HCT116 (cell line): ENCODE measurements at regions not wholly inside any gene's neighbourhood (a gene's known extent, or its start where the extent isn't known, plus 50 kb on each side); places are given as distances from the start of the nearest gene placed in this dataset.

Experiments used
- ATAC-seq: fragments of 200-7000 bp; cut with Tn5 transposase; 2 replicates; pipeline ENCODE4 v1.9.1; 2020; ENCODE audit warnings: mild to moderate bottlenecking, moderate library complexity
- BruUV-seq: library from RNA; stranded (reverse); fragments of 400-500 nt; replicated peaks from 2 replicates; lab custom pipeline; 2021; lab: Mats Ljungman, UMichigan
- CTCF ChIA-PET: fragments of 300-600 bp; sonication (Branson Sonifier 250); formaldehyde crosslinking; loops from one replicate; lab custom pipeline; 2021; ENCODE audit warnings: antibody characterized with exemption; lab: Charles Lee
- POLR2A ChIA-PET: fragments of 300-600, 350-600 bp; sonication (Branson Sonifier 250); formaldehyde crosslinking; loops from one replicate; lab custom pipeline; 2021; ENCODE audit warnings: antibody characterized with exemption; lab: Charles Lee
- RAD21 ChIA-PET, 2 experiments: fragments of 300-600 bp; sonication (Branson Sonifier 250); formaldehyde crosslinking; loops; one replicate each; lab custom pipeline; 2023; ENCODE audit warnings: low total read pairs in 2 of 2; ENCODE audit not compliant: uncharacterized antibody in 2 of 2, unreplicated experiment in 2 of 2, low non-redundant PET in 1 of 2; lab: Charles Lee
- DNase-seq: peaks from one replicate; pipeline ENCODE4 v3.0.0-alpha.2; 2010; ENCODE audit warnings: low read depth, low spot score
- H2AFZ ChIP-seq: fragments of 200-600 bp; shearing (Covaris generic), sonication (generic); 2 replicates; pipeline ENCODE4 v1.6.1; 2017; ENCODE audit warnings: low read depth, mixed run types, mixed read lengths, antibody characterized with exemption, low read length; ENCODE audit not compliant: poor library complexity, severe bottlenecking
- H3K27ac ChIP-seq: 2 replicates; pipeline ENCODE4 v1.5.1; 2012; ENCODE audit warnings: low read depth, low read length
- H3K27me3 ChIP-seq: fragments of 200-600 bp; sonication (generic); 2 replicates; pipeline ENCODE4 v1.6.1; 2016; ENCODE audit warnings: mixed run types, low read length, mixed read lengths; ENCODE audit not compliant: insufficient read depth
- H3K36me3 ChIP-seq, 2 experiments: fragments of 200-500 bp in 1 of 2; fragments of 200-600 bp in 1 of 2; sonication (Bioruptor generic) in 1 of 2; sonication (generic) in 1 of 2; 2 replicates each; pipeline versions ENCODE4 v1.5.1 to v1.6.1; 2014 to 2016; ENCODE audit warnings: low read length in 2 of 2, inconsistent platforms in 1 of 2, mixed read lengths in 1 of 2, mixed run types in 1 of 2; ENCODE audit not compliant: insufficient read depth in 2 of 2, control insufficient read depth in 1 of 2
- H3K4me1 ChIP-seq, 2 experiments: fragments of 200-600 bp in 1 of 2; sonication (generic) in 1 of 2; 2 replicates each; pipeline versions ENCODE4 v1.5.1 to v1.6.1; 2012 to 2017; ENCODE audit warnings: low read length in 2 of 2, inconsistent platforms in 1 of 2, mild to moderate bottlenecking in 1 of 2, mixed read lengths in 1 of 2, mixed run types in 1 of 2, moderate library complexity in 1 of 2; ENCODE audit not compliant: insufficient read depth in 2 of 2, control insufficient read depth in 1 of 2
- H3K4me2 ChIP-seq: fragments of 200-600 bp; sonication (generic); 2 replicates; pipeline ENCODE4 v1.6.1; 2017; ENCODE audit warnings: mixed run types, low read length, mixed read lengths
- H3K4me3 ChIP-seq, 2 experiments: fragments of 200-600 bp in 1 of 2; sonication (generic) in 1 of 2; replicated peaks in 1 of 2; 2 replicates each; pipeline ENCODE4 v1.5.1; 2011 to 2016; ENCODE audit warnings: low read length in 2 of 2, control low read depth in 1 of 2, low read depth in 1 of 2, mild to moderate bottlenecking in 1 of 2, mixed read lengths in 1 of 2, mixed run types in 1 of 2
- H3K79me2 ChIP-seq: fragments of 200-600 bp; sonication (generic); 2 replicates; pipeline ENCODE4 v1.6.1; 2017; ENCODE audit warnings: mild to moderate bottlenecking, mixed run types, low read length, moderate library complexity, mixed read lengths; ENCODE audit not compliant: insufficient read depth
- H3K9ac ChIP-seq: fragments of 200-600 bp; sonication (generic); 2 replicates; pipeline ENCODE4 v1.6.1; 2016; ENCODE audit warnings: low read length, mixed read lengths
- H3K9me2 ChIP-seq: fragments of 200-600 bp; sonication (generic), shearing (Covaris generic); 2 replicates; pipeline ENCODE4 v1.6.1; 2017; ENCODE audit warnings: mixed run types, mild to moderate bottlenecking, moderate library complexity; ENCODE audit not compliant: insufficient read depth
- H3K9me3 ChIP-seq, 2 experiments: fragments of 200-500 bp in 1 of 2; fragments of 200-600 bp in 1 of 2; sonication (Bioruptor generic) in 1 of 2; sonication (generic) in 1 of 2; 2 replicates each; pipeline ENCODE4 v1.6.1; 2014 to 2017; ENCODE audit warnings: low read length in 2 of 2, mixed read lengths in 2 of 2, inconsistent platforms in 1 of 2, low read depth in 1 of 2, mild to moderate bottlenecking in 1 of 2, mixed run types in 1 of 2, moderate library complexity in 1 of 2; ENCODE audit not compliant: control insufficient read depth in 1 of 2, insufficient read depth in 1 of 2
- H4K20me1 ChIP-seq: fragments of 200-600 bp; sonication (generic), shearing (Covaris generic); 2 replicates; pipeline ENCODE4 v1.6.1; 2017; ENCODE audit warnings: mixed run types, mild to moderate bottlenecking, moderate library complexity; ENCODE audit not compliant: insufficient read depth
- CEBPB ChIP-seq: IDR thresholded peaks from 2 replicates; pipeline ENCODE4 v1.6.1; 2012; ENCODE audit warnings: low read depth
- CTCF ChIP-seq, 3 experiments: fragments of 200-600 bp in 1 of 3; sonication (generic) in 1 of 3; IDR thresholded peaks in 2 of 3; conservative IDR thresholded peaks in 1 of 3; 2 replicates each; pipeline ENCODE4 v1.5.1; 2012 to 2017; ENCODE audit warnings: low read depth in 2 of 3, low read length in 2 of 3, antibody characterized with exemption in 1 of 3, borderline replicate concordance in 1 of 3, control low read depth in 1 of 3, mild to moderate bottlenecking in 1 of 3, mixed read lengths in 1 of 3, mixed run types in 1 of 3, moderate library complexity in 1 of 3; ENCODE audit not compliant: insufficient read depth in 1 of 3
- EZH2 ChIP-seq: fragments of 200-600 bp; sonication (generic); IDR thresholded peaks from 2 replicates; pipeline ENCODE4 v1.6.1; 2017; ENCODE audit warnings: antibody characterized with exemption, mixed run types
- FOSL1 ChIP-seq: IDR thresholded peaks from 2 replicates; pipeline ENCODE4 v1.6.1; 2012; ENCODE audit warnings: low read depth
- MAX ChIP-seq: IDR thresholded peaks from 2 replicates; pipeline ENCODE4 v1.6.1; 2012
- POLR2AphosphoS5 ChIP-seq: IDR thresholded peaks from 2 replicates; pipeline ENCODE4 v1.6.1; 2011; ENCODE audit warnings: mild to moderate bottlenecking, low read depth, low read length, moderate library complexity
- SIN3A ChIP-seq: IDR thresholded peaks from 2 replicates; pipeline ENCODE4 v1.6.1; 2012; ENCODE audit warnings: low read depth
- SP1 ChIP-seq: IDR thresholded peaks from 2 replicates; pipeline ENCODE4 v1.6.1; 2012; ENCODE audit warnings: low read depth
- SRF ChIP-seq: IDR thresholded peaks from 2 replicates; pipeline ENCODE4 v1.6.1; 2012; ENCODE audit warnings: low read depth
- TCF7L2 ChIP-seq: IDR thresholded peaks from 2 replicates; pipeline ENCODE4 v1.7.0; 2011; ENCODE audit warnings: borderline replicate concordance, inconsistent platforms; ENCODE audit not compliant: insufficient read depth, insufficient read length; ENCODE audit errors: extremely low read depth
- YY1 ChIP-seq: IDR thresholded peaks from 2 replicates; pipeline ENCODE4 v1.6.1; 2011; ENCODE audit warnings: low read length, low read depth, moderate library complexity, mild to moderate bottlenecking; ENCODE audit not compliant: insufficient replicate concordance; ENCODE audit errors: extremely low read depth
- ZBTB33 ChIP-seq: IDR thresholded peaks from 2 replicates; pipeline ENCODE4 v1.6.1; 2011; ENCODE audit warnings: mild to moderate bottlenecking, low read length, moderate library complexity; ENCODE audit not compliant: insufficient replicate concordance; ENCODE audit errors: extremely low read depth
- ZFX ChIP-seq: fragments of 450-650 bp; IDR thresholded peaks from 2 replicates; pipeline ENCODE4 v1.6.1; 2017
- intact Hi-C: fragments of 100-400 bp; cut with micrococcal nuclease; formaldehyde crosslinking; loops from 2 replicates; pipeline ENCODE4 v1.10.0; 2022

- Histone ChIP-seq H3K9ac (no peak overlapping the region), H3K27ac (no peak overlapping the region), H3K4me3 (no peak overlapping the region), H4K20me1 (no peaks in the 10 kb centered on the region), H3K79me2 (no peaks in the 10 kb centered on the region), H3K9me3 (peaks cover 10 to 16% of the 10 kb centered on the region in 2 experiments; a peak in 2 of 4 replicates), H3K9me2 (no peaks in the 10 kb centered on the region), H2AFZ (no peak overlapping the region), H3K4me1 (no peaks in the 10 kb centered on the region), H3K27me3 (no peaks in the 10 kb centered on the region), H3K36me3 (no peaks in the 10 kb centered on the region), H3K4me2 (no peak overlapping the region)
- POLR2A ChIA-PET = no interaction called here
- intact Hi-C loops = no loop called here
- CTCF ChIA-PET = no interaction called here
- RAD21 ChIA-PET = no interaction called here
- no TSS peak for BruUV-seq
- DNase-seq (no peak), ATAC-seq (no peak)
- TF ChIP-seq CTCF (IDR thresholded peaks at IDR 0.05 in 2 of 3, conservative IDR thresholded peaks at IDR 0.05 in 1 of 3; ENCODE audit: borderline replicate concordance in 1 of 3, insufficient read depth in 1 of 3, low read depth in 2 of 3, low read length in 2 of 3) (no peak), SRF (no peak), TCF7L2 (no peak), CEBPB (no peak), MAX (no peak), POLR2AphosphoS5 (no peak), SP1 (no peak), ZBTB33 (no peak), SIN3A (no peak), EZH2 (no peak), FOSL1 (no peak), ZFX (no peak), YY1 (no peak)
- TF ChIP-seq, all 23 proteins: peak for 0
These were observed 53.8 kb upstream of the ZSWIM5 start for GRCh38 chr1:45260244-45260643.
